Mesenchymal stem cell (in vitro differentiated cells and primary cell): ENCODE measurements at regions not wholly inside any gene's neighbourhood (a gene's known extent, or its start where the extent isn't known, plus 50 kb on each side); places are given as distances from the start of the nearest gene placed in this dataset.

ENCODE experiments used
- DNase-seq: peaks from one replicate; pipeline ENCODE4 v3.0.0-alpha.2; 2013
- H2AFZ ChIP-seq: one replicate; pipeline ENCODE4 v1.6.1; 2013; ENCODE audit warnings: low read depth, mild to moderate bottlenecking, control low read depth, inconsistent platforms, low read length, moderate library complexity
- H2AK5ac ChIP-seq: 2 replicates; pipeline ENCODE4 v1.6.1; 2013; ENCODE audit warnings: low read length, moderate library complexity, mild to moderate bottlenecking, inconsistent platforms; ENCODE audit not compliant: severe bottlenecking
- H2BK120ac ChIP-seq: one replicate; pipeline ENCODE4 v1.6.1; 2013; ENCODE audit warnings: low read depth, mild to moderate bottlenecking, inconsistent platforms, low read length, moderate library complexity
- H2BK12ac ChIP-seq, 2 experiments: one replicate each; pipeline ENCODE4 v1.6.1; 2013; ENCODE audit warnings: inconsistent platforms in 2 of 2, low read length in 2 of 2, mild to moderate bottlenecking in 2 of 2, moderate library complexity in 2 of 2, control low read depth in 1 of 2
- H2BK15ac ChIP-seq: one replicate; pipeline ENCODE4 v1.6.1; 2013; ENCODE audit warnings: mild to moderate bottlenecking, low read depth, inconsistent platforms; ENCODE audit not compliant: poor library complexity, severe bottlenecking
- H2BK5ac ChIP-seq: 2 replicates; pipeline ENCODE4 v1.6.1; 2013; ENCODE audit warnings: low read depth, mild to moderate bottlenecking, low read length, control low read depth, inconsistent platforms; ENCODE audit not compliant: poor library complexity, severe bottlenecking
- H3K14ac ChIP-seq, 2 experiments: one replicate each; pipeline ENCODE4 v1.6.1; 2013; ENCODE audit warnings: inconsistent platforms in 2 of 2, low read length in 2 of 2, control low read depth in 1 of 2, mild to moderate bottlenecking in 1 of 2, moderate library complexity in 1 of 2
- H3K18ac ChIP-seq, 2 experiments: one replicate each; pipeline ENCODE4 v1.6.1; 2013; ENCODE audit warnings: inconsistent platforms in 2 of 2, low read length in 2 of 2, control low read depth in 1 of 2, low read depth in 1 of 2, mild to moderate bottlenecking in 1 of 2
- H3K23ac ChIP-seq, 2 experiments: one replicate each; pipeline ENCODE4 v1.6.1; 2013; ENCODE audit warnings: inconsistent platforms in 2 of 2, low read length in 2 of 2, mild to moderate bottlenecking in 2 of 2, moderate library complexity in 2 of 2, control low read depth in 1 of 2
- H3K27ac ChIP-seq: 2 replicates; pipeline ENCODE4 v1.5.1; 2013; ENCODE audit warnings: mild to moderate bottlenecking, moderate library complexity, low read length, control low read depth, inconsistent platforms; ENCODE audit not compliant: poor library complexity, severe bottlenecking
- H3K27me3 ChIP-seq, 2 experiments: 2 replicates each; pipeline versions ENCODE4 v1.6.1 to v1.7.0; 2013; ENCODE audit warnings: low read length in 2 of 2, mild to moderate bottlenecking in 2 of 2, moderate library complexity in 2 of 2, control low read depth in 1 of 2, inconsistent platforms in 1 of 2; ENCODE audit not compliant: control insufficient read depth in 1 of 2, insufficient read depth in 1 of 2
- H3K36me3 ChIP-seq, 2 experiments: 2 replicates each; pipeline versions ENCODE4 v1.6.1 to v1.7.0; 2013; ENCODE audit warnings: low read length in 2 of 2, control low read depth in 1 of 2, inconsistent platforms in 1 of 2, low read depth in 1 of 2, mild to moderate bottlenecking in 1 of 2; ENCODE audit not compliant: insufficient read depth in 2 of 2, control insufficient read depth in 1 of 2
- H3K4ac ChIP-seq, 2 experiments: one replicate each; pipeline ENCODE4 v1.6.1; 2013; ENCODE audit warnings: inconsistent platforms in 2 of 2, low read length in 2 of 2, mild to moderate bottlenecking in 2 of 2, moderate library complexity in 2 of 2, control low read depth in 1 of 2, low read depth in 1 of 2
- H3K4me1 ChIP-seq: 2 replicates; pipeline ENCODE4 v1.6.1; 2013; ENCODE audit warnings: low read depth, low read length, control low read depth; ENCODE audit not compliant: control insufficient read depth, insufficient read depth
- H3K4me2 ChIP-seq: 2 replicates; pipeline ENCODE4 v1.6.1; 2013; ENCODE audit warnings: low read length, mild to moderate bottlenecking, inconsistent platforms; ENCODE audit not compliant: poor library complexity, severe bottlenecking
- H3K4me3 ChIP-seq, 2 experiments: 2 replicates each; pipeline versions ENCODE4 v1.5.1 to v1.7.0; 2013; ENCODE audit warnings: low read length in 2 of 2, mild to moderate bottlenecking in 2 of 2, control low read depth in 1 of 2, low read depth in 1 of 2; ENCODE audit not compliant: insufficient read depth in 1 of 2
- H3K79me1 ChIP-seq: replicated peaks from 2 replicates; pipeline ENCODE4 v1.6.1; 2013; ENCODE audit warnings: mild to moderate bottlenecking, control low read depth, low read length, inconsistent platforms; ENCODE audit not compliant: poor library complexity, severe bottlenecking
- H3K9ac ChIP-seq: 2 replicates; pipeline ENCODE4 v1.7.0; 2013; ENCODE audit warnings: mild to moderate bottlenecking, low read length, moderate library complexity
- H3K9me3 ChIP-seq: 2 replicates; pipeline ENCODE4 v1.7.0; 2013; ENCODE audit warnings: mild to moderate bottlenecking, low read length; ENCODE audit not compliant: control insufficient read depth
- H4K8ac ChIP-seq: one replicate; pipeline ENCODE4 v1.6.1; 2013; ENCODE audit warnings: inconsistent platforms, mild to moderate bottlenecking, low read length, moderate library complexity
- H4K91ac ChIP-seq: one replicate; pipeline ENCODE4 v1.6.1; 2013; ENCODE audit warnings: mild to moderate bottlenecking, low read length, inconsistent platforms
- WGBS: methylation state at CpG from one replicate; pipeline ENCODE4 v1.1.7; 2013; ENCODE audit warnings: mixed read lengths; 5-methylcytosine and 5-hydroxymethylcytosine counted together

- WGBS = 73% methylated on average over 4 of the region's 5 CpGs
- Histone ChIP-seq H3K36me3 (no peaks in the 10 kb centered on the region), H2AK5ac (no peak overlapping the region), H2BK15ac (no peak overlapping the region), H2BK120ac (no peak overlapping the region), H3K9ac (no peak overlapping the region), H3K4me2 (no peak overlapping the region), H4K91ac (no peak overlapping the region), H2BK5ac (no peak overlapping the region), H2AFZ (no peak overlapping the region), H3K23ac (no peak overlapping the region), H2BK12ac (no peak overlapping the region), H3K27ac (no peak overlapping the region), H3K4ac (no peak overlapping the region), H3K27me3 (no peaks in the 10 kb centered on the region), H3K9me3 (no peaks in the 10 kb centered on the region), H3K18ac (no peak overlapping the region), H3K79me1 (no peaks in the 10 kb centered on the region), H3K4me1 (no peaks in the 10 kb centered on the region), H3K14ac (no peak overlapping the region), H3K4me3 (no peak overlapping the region), H4K8ac (no peak overlapping the region)
- no peak for DNase-seq
Measured at GRCh38 chr1:101741910-101742309, 254.8 kb downstream of the OLFM3 start.

GRCh38 chr1:101742509-101742908, 254.2 kb downstream of the OLFM3 start:
- WGBS = no CpG with 5 or more reads among the region's 1 CpG
- H2BK5ac ChIP-seq = no peak overlapping the region

GRCh38 chr1:101745551-101746270, 251.0 kb downstream of the OLFM3 start:
- Histone ChIP-seq H2BK12ac (no peak overlapping the region), H3K9me3 (no peaks in the 10 kb centered on the region), H2BK120ac (no peak overlapping the region), H2BK15ac (no peak overlapping the region), H3K14ac (no peak overlapping the region), H2AFZ (no peak overlapping the region), H3K18ac (no peak overlapping the region), H3K4ac (no peak overlapping the region), H2BK5ac (no peak overlapping the region), H3K23ac (no peak overlapping the region), H3K4me2 (no peak overlapping the region), H4K91ac (no peak overlapping the region), H4K8ac (no peak overlapping the region), H3K27ac (no peak overlapping the region), H3K4me1 (no peaks in the 10 kb centered on the region), H3K4me3 (no peak overlapping the region), H3K79me1 (no peaks in the 10 kb centered on the region), H3K9ac (no peak overlapping the region), H3K27me3 (no peaks in the 10 kb centered on the region), H3K36me3 (no peaks in the 10 kb centered on the region), H2AK5ac (no peak overlapping the region)
- 69% methylated on average over 2 of the region's 2 CpGs for WGBS
- no peak for DNase-seq

More at GRCh38 chr1:101742509-101742908, 254.2 kb downstream of the OLFM3 start:
- Histone ChIP-seq H3K4me1 (no peaks in the 10 kb centered on the region), H3K18ac (no peak overlapping the region), H2BK15ac (no peak overlapping the region), H3K79me1 (no peaks in the 10 kb centered on the region), H3K9ac (no peak overlapping the region), H2BK12ac (no peak overlapping the region), H4K91ac (no peak overlapping the region), H3K36me3 (no peaks in the 10 kb centered on the region), H3K23ac (no peak overlapping the region), H3K27me3 (no peaks in the 10 kb centered on the region), H3K4me2 (no peak overlapping the region), H3K9me3 (no peaks in the 10 kb centered on the region), H2AK5ac (no peak overlapping the region), H3K4ac (no peak overlapping the region), H2BK120ac (no peak overlapping the region), H2AFZ (no peak overlapping the region), H3K4me3 (no peak overlapping the region), H3K27ac (no peak overlapping the region), H4K8ac (no peak overlapping the region), H3K14ac (no peak overlapping the region)
- no peak for DNase-seq

GRCh38 chr1:101748077-101748476, 248.6 kb downstream of the OLFM3 start:
- Histone ChIP-seq H3K79me1 (no peaks in the 10 kb centered on the region), H2BK120ac (no peak overlapping the region), H2BK5ac (no peak overlapping the region), H3K14ac (no peak overlapping the region), H3K4me2 (no peak overlapping the region), H3K9me3 (no peaks in the 10 kb centered on the region), H3K4me1 (no peaks in the 10 kb centered on the region), H2AK5ac (no peak overlapping the region), H3K36me3 (no peaks in the 10 kb centered on the region), H2BK12ac (no peak overlapping the region), H3K4me3 (no peak overlapping the region), H4K8ac (no peak overlapping the region), H2AFZ (no peak overlapping the region), H3K9ac (no peak overlapping the region), H3K27me3 (no peaks in the 10 kb centered on the region), H3K4ac (no peak overlapping the region), H3K18ac (no peak overlapping the region), H2BK15ac (no peak overlapping the region), H3K23ac (no peak overlapping the region), H4K91ac (no peak overlapping the region), H3K27ac (no peak overlapping the region)
- DNase-seq = no peak
- WGBS = 67% methylated on average over 1 of the region's 2 CpGs
